Activated CD4-positive, alpha-beta memory T cell treated with anti-CD3 and anti-CD28 coated beads for 36 hours (primary cell): ENCODE measurements at regions not wholly inside any gene's neighbourhood (a gene's known extent, or its start where the extent isn't known, plus 50 kb on each side); places are given as distances from the start of the nearest gene placed in this dataset.
"Not testable (repeated sequence)": the region's sequence is repeated elsewhere in the genome, so short reads cannot be mapped to it uniquely, and the experiment has no call there.

ENCODE experiments used
- CTCF ChIA-PET: fragments of 350-600 bp; sonication (Branson Sonifier 250); formaldehyde crosslinking; loops from one replicate; lab custom pipeline; 2021; ENCODE audit warnings: antibody characterized with exemption, inconsistent platforms; lab: Charles Lee
- POLR2A ChIA-PET: fragments of 350-600 bp; sonication (Branson Sonifier 250); formaldehyde crosslinking; loops from one replicate; lab custom pipeline; 2021; ENCODE audit warnings: antibody characterized with exemption; lab: Charles Lee
- DNase-seq: peaks from one replicate; pipeline ENCODE4 v3.0.0-alpha.2; 2020
- H3K27ac Mint-ChIP-seq: one replicate; pipeline ENCODE4 v1.8.0; 2021; ENCODE audit warnings: mixed read lengths
- H3K27me3 Mint-ChIP-seq: one replicate; pipeline ENCODE4 v1.8.0; 2021; ENCODE audit warnings: mixed read lengths
- H3K36me3 Mint-ChIP-seq: one replicate; pipeline ENCODE4 v1.8.0; 2021; ENCODE audit warnings: mixed read lengths
- H3K4me1 Mint-ChIP-seq: one replicate; pipeline ENCODE4 v1.8.0; 2021; ENCODE audit warnings: low read depth, mixed read lengths
- H3K4me3 Mint-ChIP-seq: one replicate; pipeline ENCODE4 v1.8.0; 2021; ENCODE audit warnings: mild to moderate bottlenecking, mixed read lengths
- H3K9me3 Mint-ChIP-seq: one replicate; pipeline ENCODE4 v1.8.0; 2021; ENCODE audit warnings: mixed read lengths
- intact Hi-C: fragments of 100-400 bp; cut with micrococcal nuclease; formaldehyde crosslinking; loops from one replicate; pipeline ENCODE4 v1.15.1; 2023

- Mint-ChIP-seq H3K36me3 (no peaks in the 10 kb centered on the region), H3K27ac (no peak overlapping the region), H3K4me1 (peaks cover 2% of the 10 kb centered on the region), H3K27me3 (no peaks in the 10 kb centered on the region), H3K4me3 (no peak overlapping the region), H3K9me3 (no peaks in the 10 kb centered on the region)
- ChIA-PET CTCF (no interaction called here), POLR2A (interaction anchor here (0.6 kb wide), 1 partner anchor 1300 kb away, joined by 3 read pairs; no protein-coding TSS in a partner anchor)
- intact Hi-C loops: no loop called here
- no peak for DNase-seq
These were observed 451.3 kb upstream of the LMCD1 start for GRCh38 chr3:8050283-8050682.

GRCh38 chr3:8052659-8053058, 449.0 kb upstream of the LMCD1 start:
- DNase-seq: no peak
- intact Hi-C loops: no loop called here
- CTCF ChIA-PET: no interaction called here
- H3K36me3 Mint-ChIP-seq: no peaks in the 10 kb centered on the region
- H3K9me3 Mint-ChIP-seq: no peaks in the 10 kb centered on the region
- no peaks in the 10 kb centered on the region for H3K27me3 Mint-ChIP-seq
- POLR2A ChIA-PET: interaction anchor here (0.6 kb wide), 1 partner anchor 168 kb away, joined by 3 read pairs; no protein-coding TSS in a partner anchor
- peaks cover 2% of the 10 kb centered on the region for H3K4me1 Mint-ChIP-seq
- no peak overlapping the region for H3K27ac Mint-ChIP-seq
- no peak overlapping the region for H3K4me3 Mint-ChIP-seq

- H3K36me3 Mint-ChIP-seq, CTCF ChIA-PET, H3K27me3 Mint-ChIP-seq, H3K4me1 Mint-ChIP-seq, H3K9me3 Mint-ChIP-seq, H3K4me3 Mint-ChIP-seq, POLR2A ChIA-PET, H3K27ac Mint-ChIP-seq, DNase-seq, intact Hi-C loops: not testable (repeated sequence)
These were observed 433.5 kb upstream of the LMCD1 start for GRCh38 chr3:8068135-8068534.

DNA sequence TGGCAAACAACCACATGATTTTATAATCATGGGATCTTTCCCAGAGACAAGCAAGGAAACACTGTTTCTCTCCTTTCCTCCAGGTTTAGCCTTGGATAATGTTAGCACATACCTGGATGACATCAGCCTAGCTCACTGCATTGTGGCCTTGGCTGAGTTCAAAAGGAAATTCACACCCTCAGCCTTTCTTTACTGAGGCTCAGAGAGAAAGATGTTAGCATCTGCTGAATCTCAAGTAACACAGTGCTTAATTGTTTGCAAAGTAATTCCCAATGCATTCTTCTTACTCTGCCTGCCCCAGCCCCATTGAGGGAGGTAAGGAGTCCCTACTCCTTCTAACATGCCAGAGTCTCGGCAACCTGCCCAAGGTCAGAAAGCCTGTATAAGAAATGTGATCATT, 432.2 kb upstream of the LMCD1 start:
- peaks cover 3% of the 10 kb centered on the region for H3K9me3 Mint-ChIP-seq
- ChIA-PET CTCF (no interaction called here), POLR2A (no interaction called here)
- no peaks in the 10 kb centered on the region for H3K27me3 Mint-ChIP-seq
- H3K4me3 Mint-ChIP-seq: no peak overlapping the region
- no peaks in the 10 kb centered on the region for H3K36me3 Mint-ChIP-seq
- H3K4me1 Mint-ChIP-seq: no peaks in the 10 kb centered on the region
- no peak for DNase-seq
- no peak overlapping the region for H3K27ac Mint-ChIP-seq
- intact Hi-C loops: no loop called here

GRCh38 chr3:8070011-8070410, 431.6 kb upstream of the LMCD1 start:
- H3K27ac Mint-ChIP-seq: no peak overlapping the region

GRCh38 chr3:8074740-8075139, 426.9 kb upstream of the LMCD1 start:
- H3K4me3 Mint-ChIP-seq, H3K27ac Mint-ChIP-seq, H3K36me3 Mint-ChIP-seq, H3K27me3 Mint-ChIP-seq, intact Hi-C loops, H3K4me1 Mint-ChIP-seq, DNase-seq, CTCF ChIA-PET, H3K9me3 Mint-ChIP-seq, POLR2A ChIA-PET: not testable (repeated sequence)

More at GRCh38 chr3:8070011-8070410, 431.6 kb upstream of the LMCD1 start:
- DNase-seq: no peak
- Mint-ChIP-seq H3K4me1 (no peaks in the 10 kb centered on the region), H3K4me3 (no peak overlapping the region), H3K36me3 (no peaks in the 10 kb centered on the region), H3K27me3 (no peaks in the 10 kb centered on the region), H3K9me3 (no peaks in the 10 kb centered on the region)
- CTCF ChIA-PET: no interaction called here
- intact Hi-C loops: no loop called here
- POLR2A ChIA-PET: no interaction called here

DNA sequence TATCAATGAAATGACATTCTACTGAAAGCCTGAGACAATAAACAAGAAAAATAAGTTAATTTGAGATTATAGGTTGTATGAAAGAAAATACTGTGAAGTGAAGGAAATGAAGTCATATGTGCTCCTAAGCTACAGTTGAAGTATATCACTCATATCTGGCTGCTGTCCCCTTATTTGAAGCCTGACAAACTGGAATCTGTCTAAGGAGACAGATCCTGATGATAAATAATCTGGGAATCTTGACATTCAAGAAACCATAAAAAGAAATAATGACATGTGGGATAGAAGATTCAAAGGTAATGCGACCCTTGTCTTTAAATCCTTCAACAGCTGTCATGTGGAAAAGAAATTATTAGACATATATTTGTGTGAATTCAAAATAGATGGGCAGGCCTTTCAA, 424.5 kb upstream of the LMCD1 start:
- Mint-ChIP-seq H3K4me1 (no peaks in the 10 kb centered on the region), H3K4me3 (no peak overlapping the region), H3K9me3 (peaks cover 4% of the 10 kb centered on the region), H3K36me3 (no peaks in the 10 kb centered on the region), H3K27me3 (no peaks in the 10 kb centered on the region), H3K27ac (no peak overlapping the region)
- DNase-seq: no peak
- CTCF ChIA-PET: interaction anchor here (0.7 kb wide), 1 partner anchor 576 kb away, joined by 4 read pairs; no protein-coding TSS in a partner anchor
- POLR2A ChIA-PET: no interaction called here
- intact Hi-C loops: no loop called here

DNA sequence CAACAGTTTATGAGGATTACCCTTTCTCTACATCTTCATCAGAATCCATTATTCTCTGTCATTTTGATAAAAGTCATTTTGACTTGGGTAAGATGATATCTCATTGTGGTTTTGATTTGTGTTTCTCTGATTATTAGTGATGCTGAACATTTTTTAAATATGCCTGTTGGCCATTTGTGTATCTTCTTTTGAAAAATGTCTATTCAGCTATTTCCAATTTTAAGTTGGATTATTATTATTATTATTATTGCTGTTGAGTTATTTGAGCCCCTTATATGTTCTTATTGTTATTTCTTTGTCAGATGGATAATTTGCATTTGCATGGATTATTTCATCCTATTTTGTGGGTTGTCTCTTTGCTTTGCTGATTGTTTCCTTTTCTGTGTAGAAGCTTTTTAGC, 421.2 kb upstream of the LMCD1 start:
- POLR2A ChIA-PET: no interaction called here
- Mint-ChIP-seq H3K4me3 (no peak overlapping the region), H3K27me3 (no peaks in the 10 kb centered on the region), H3K9me3 (peaks cover 4% of the 10 kb centered on the region), H3K36me3 (no peaks in the 10 kb centered on the region), H3K27ac (no peak overlapping the region), H3K4me1 (peaks cover 2% of the 10 kb centered on the region)
- no peak for DNase-seq
- CTCF ChIA-PET: no interaction called here
- intact Hi-C loops: no loop called here

DNA sequence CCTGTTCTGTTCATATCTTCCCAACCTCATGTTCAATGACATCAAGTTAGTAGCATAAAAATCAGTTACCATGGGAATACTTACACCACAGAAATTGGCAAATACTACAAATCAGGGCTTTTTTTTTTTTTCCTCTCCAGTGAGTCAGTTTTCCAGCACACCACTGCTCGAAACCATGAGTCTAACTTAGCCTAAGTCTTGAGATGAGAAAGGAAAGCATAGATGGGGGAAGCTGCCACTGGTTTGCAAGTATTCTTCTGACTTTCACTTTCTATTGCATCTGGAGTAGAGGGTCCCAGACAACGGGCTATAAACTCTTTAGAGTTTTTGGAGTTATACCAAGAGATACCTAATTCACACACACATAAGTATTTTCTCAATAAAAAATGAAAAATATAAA, 416.1 kb upstream of the LMCD1 start:
- no peak overlapping the region for H3K4me3 Mint-ChIP-seq
- peaks cover 2% of the 10 kb centered on the region for H3K4me1 Mint-ChIP-seq
- no peaks in the 10 kb centered on the region for H3K36me3 Mint-ChIP-seq
- H3K27me3 Mint-ChIP-seq: no peaks in the 10 kb centered on the region
- no peak for DNase-seq
- POLR2A ChIA-PET: no interaction called here
- CTCF ChIA-PET: interaction anchor here (0.7 kb wide), 1 partner anchor 12 kb away, joined by 3 read pairs; no protein-coding TSS in a partner anchor
- intact Hi-C loops: no loop called here
- no peaks in the 10 kb centered on the region for H3K9me3 Mint-ChIP-seq
- no peak overlapping the region for H3K27ac Mint-ChIP-seq

DNA sequence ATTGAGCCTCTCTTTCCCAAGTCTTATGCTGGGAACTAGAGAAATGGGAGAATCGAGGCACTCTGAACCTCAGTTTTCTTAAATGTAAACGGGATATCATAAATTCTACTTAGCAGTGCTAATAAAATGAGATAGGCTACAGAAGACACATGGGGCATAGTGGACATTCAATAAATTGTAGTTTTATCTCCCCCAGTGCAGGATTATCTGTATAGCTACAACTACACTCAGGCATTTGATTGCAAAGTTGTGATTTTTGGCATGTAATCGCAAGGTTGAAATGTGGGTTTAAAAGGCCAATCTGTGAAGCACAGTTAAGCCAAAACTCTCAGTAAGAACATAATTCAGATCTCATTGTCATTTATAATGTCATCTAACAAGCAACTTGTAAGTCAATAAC, 413.7 kb upstream of the LMCD1 start:
- no peaks in the 10 kb centered on the region for H3K36me3 Mint-ChIP-seq
- DNase-seq: no peak
- no peak overlapping the region for H3K27ac Mint-ChIP-seq
- POLR2A ChIA-PET: no interaction called here
- peaks cover 2% of the 10 kb centered on the region for H3K27me3 Mint-ChIP-seq
- H3K4me1 Mint-ChIP-seq: peaks cover 2% of the 10 kb centered on the region
- no peak overlapping the region for H3K4me3 Mint-ChIP-seq
- CTCF ChIA-PET: no interaction called here
- intact Hi-C loops: no loop called here
- no peaks in the 10 kb centered on the region for H3K9me3 Mint-ChIP-seq

DNA sequence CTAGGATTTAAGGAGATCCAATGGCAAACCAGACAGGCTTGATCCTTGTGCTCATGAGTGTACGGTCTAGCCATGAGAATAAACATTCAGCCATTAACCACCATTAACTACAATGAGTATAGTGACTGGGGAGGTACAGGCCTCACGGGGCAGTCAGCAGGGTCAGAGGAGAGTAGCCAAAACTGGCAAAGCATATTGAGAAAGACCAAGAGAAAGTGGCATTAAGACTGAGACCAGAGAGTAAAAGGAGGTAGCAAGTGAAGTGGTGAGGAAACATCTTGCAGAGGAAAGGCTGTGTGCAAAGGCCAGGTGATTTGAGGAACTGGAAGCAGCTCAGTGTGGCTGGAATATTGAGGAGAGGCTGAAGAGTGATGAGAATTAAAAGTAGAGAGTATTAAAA, 407.2 kb upstream of the LMCD1 start:
- POLR2A ChIA-PET: no interaction called here
- intact Hi-C loops: no loop called here
- Mint-ChIP-seq H3K27me3 (peaks cover 2% of the 10 kb centered on the region), H3K27ac (no peak overlapping the region), H3K4me1 (no peaks in the 10 kb centered on the region), H3K9me3 (no peaks in the 10 kb centered on the region), H3K4me3 (no peak overlapping the region), H3K36me3 (no peaks in the 10 kb centered on the region)
- no peak for DNase-seq
- CTCF ChIA-PET: no interaction called here

- ChIA-PET POLR2A (no interaction called here), CTCF (interaction anchor here (1.5 kb wide), 1 partner anchor 15 kb away, joined by 4 read pairs; no protein-coding TSS in a partner anchor)
- no peak for DNase-seq
- Mint-ChIP-seq H3K27ac (no peak overlapping the region), H3K9me3 (no peaks in the 10 kb centered on the region), H3K4me3 (no peak overlapping the region), H3K36me3 (no peaks in the 10 kb centered on the region), H3K27me3 (peaks cover 2% of the 10 kb centered on the region), H3K4me1 (no peaks in the 10 kb centered on the region)
- intact Hi-C loops: no loop called here
These were observed 405.9 kb upstream of the LMCD1 start for GRCh38 chr3:8095724-8096123.

DNA sequence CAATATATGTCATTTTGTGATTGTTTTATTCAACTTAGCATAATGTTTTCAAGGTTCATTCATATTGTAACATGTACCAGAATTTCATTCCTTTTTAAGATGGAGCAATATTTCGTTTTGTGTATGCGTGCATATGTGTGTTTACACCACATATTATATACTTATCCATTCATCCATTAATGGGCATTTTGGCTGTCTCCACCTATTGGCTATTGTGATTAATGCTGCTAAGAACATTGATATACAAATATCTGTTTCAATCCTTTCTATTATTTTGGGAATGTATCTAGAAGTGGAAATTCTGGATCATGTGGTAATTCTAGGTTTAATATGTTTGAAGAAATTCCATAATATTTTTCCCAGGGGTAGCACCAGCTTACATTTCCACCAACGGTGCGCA, 403.9 kb upstream of the LMCD1 start:
- no peak overlapping the region for H3K4me3 Mint-ChIP-seq
- DNase-seq: no peak
- ChIA-PET POLR2A (no interaction called here), CTCF (no interaction called here)
- intact Hi-C loops: no loop called here
- H3K27me3 Mint-ChIP-seq: no peaks in the 10 kb centered on the region
- H3K9me3 Mint-ChIP-seq: no peaks in the 10 kb centered on the region
- no peak overlapping the region for H3K27ac Mint-ChIP-seq
- no peaks in the 10 kb centered on the region for H3K36me3 Mint-ChIP-seq
- no peaks in the 10 kb centered on the region for H3K4me1 Mint-ChIP-seq
